DND-41 (cell line): ENCODE measurements at regions not wholly inside any gene's neighbourhood (a gene's known extent, or its start where the extent isn't known, plus 50 kb on each side); places are given as distances from the start of the nearest gene placed in this dataset.

ENCODE experiments used
- EZH2 ChIP-seq: IDR thresholded peaks from 3 replicates; pipeline ENCODE4 v1.6.1; 2012; ENCODE audit warnings: borderline replicate concordance, low read depth, mild to moderate bottlenecking, moderate library complexity, low read length, inconsistent platforms; ENCODE audit not compliant: severe bottlenecking
- TF ChIP-seq, protein P1 (sequence below): IDR thresholded peaks from 2 replicates; pipeline ENCODE4 v1.5.1; 2012; ENCODE audit warnings: borderline replicate concordance, low read length, moderate library complexity, mild to moderate bottlenecking; ENCODE audit not compliant: poor library complexity, severe bottlenecking; ENCODE audit errors: extremely low read depth

DNA sequence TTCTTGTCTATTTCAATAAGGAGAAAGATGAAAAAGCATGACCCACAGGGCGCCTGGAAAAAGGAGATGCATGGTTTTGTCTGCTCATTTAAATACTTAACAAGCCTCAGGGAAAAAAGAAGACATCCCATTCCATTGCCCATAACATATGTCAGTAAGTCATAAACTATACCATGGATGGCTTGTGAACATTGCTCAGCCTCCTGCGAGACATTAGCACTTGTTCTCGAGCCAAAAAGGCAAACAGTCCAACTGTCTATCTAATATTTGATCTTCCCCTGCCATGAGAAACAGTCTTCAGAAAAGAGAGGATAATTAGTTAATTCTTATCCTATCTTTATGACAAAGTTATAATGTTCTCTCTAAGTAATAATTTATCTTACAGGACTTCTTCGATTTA, 527.4 kb downstream of the HACE1 start:
- TF ChIP-seq, protein P1, sequence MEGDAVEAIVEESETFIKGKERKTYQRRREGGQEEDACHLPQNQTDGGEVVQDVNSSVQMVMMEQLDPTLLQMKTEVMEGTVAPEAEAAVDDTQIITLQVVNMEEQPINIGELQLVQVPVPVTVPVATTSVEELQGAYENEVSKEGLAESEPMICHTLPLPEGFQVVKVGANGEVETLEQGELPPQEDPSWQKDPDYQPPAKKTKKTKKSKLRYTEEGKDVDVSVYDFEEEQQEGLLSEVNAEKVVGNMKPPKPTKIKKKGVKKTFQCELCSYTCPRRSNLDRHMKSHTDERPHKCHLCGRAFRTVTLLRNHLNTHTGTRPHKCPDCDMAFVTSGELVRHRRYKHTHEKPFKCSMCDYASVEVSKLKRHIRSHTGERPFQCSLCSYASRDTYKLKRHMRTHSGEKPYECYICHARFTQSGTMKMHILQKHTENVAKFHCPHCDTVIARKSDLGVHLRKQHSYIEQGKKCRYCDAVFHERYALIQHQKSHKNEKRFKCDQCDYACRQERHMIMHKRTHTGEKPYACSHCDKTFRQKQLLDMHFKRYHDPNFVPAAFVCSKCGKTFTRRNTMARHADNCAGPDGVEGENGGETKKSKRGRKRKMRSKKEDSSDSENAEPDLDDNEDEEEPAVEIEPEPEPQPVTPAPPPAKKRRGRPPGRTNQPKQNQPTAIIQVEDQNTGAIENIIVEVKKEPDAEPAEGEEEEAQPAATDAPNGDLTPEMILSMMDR: no peak
- no peak for TF ChIP-seq EZH2
